Liver (tissue), 8 donors: ENCODE measurements at regions not wholly inside any gene's neighbourhood (a gene's known extent, or its start where the extent isn't known, plus 50 kb on each side); places are given as distances from the start of the nearest gene placed in this dataset.

ENCODE experiments used
- DNase-seq: peaks from one replicate; pipeline ENCODE4 v3.0.0-alpha.2; 2017; ENCODE audit warnings: low spot score
- H3K27ac ChIP-seq, 2 donors: one replicate each; pipeline ENCODE4 v1.7.0; 2013; ENCODE audit warnings: inconsistent platforms in 2 of 2, low read length in 2 of 2, control low read depth in 1 of 2, low read depth in 1 of 2, mild to moderate bottlenecking in 1 of 2
- H3K27me3 ChIP-seq, 4 donors: one replicate each; pipeline versions ENCODE4 v1.6.1 to v1.7.0; 2013; ENCODE audit warnings: low read length in 3 of 4, inconsistent platforms in 1 of 4, mild to moderate bottlenecking in 1 of 4, moderate library complexity in 1 of 4; ENCODE audit not compliant: control insufficient read depth in 4 of 4, insufficient read depth in 4 of 4
- H3K36me3 ChIP-seq, 4 donors: one replicate each; pipeline versions ENCODE4 v1.6.1 to v1.7.0; 2013; ENCODE audit warnings: low read length in 3 of 4, mild to moderate bottlenecking in 3 of 4, low read depth in 1 of 4, moderate library complexity in 1 of 4; ENCODE audit not compliant: control insufficient read depth in 4 of 4, insufficient read depth in 3 of 4
- H3K4me1 ChIP-seq, 4 donors: one replicate each; pipeline versions ENCODE4 v1.6.1 to v1.7.0; 2013; ENCODE audit warnings: low read length in 3 of 4, mild to moderate bottlenecking in 3 of 4, moderate library complexity in 1 of 4; ENCODE audit not compliant: control insufficient read depth in 4 of 4, insufficient read depth in 4 of 4
- H3K4me3 ChIP-seq, 3 donors: one replicate each; pipeline versions ENCODE4 v1.6.1 to v1.7.0; 2013; ENCODE audit warnings: low read length in 3 of 3, control low read depth in 1 of 3, low read depth in 1 of 3, mild to moderate bottlenecking in 1 of 3
- H3K9ac ChIP-seq, 2 donors: one replicate each; pipeline ENCODE4 v1.7.0; 2013; ENCODE audit warnings: low read length in 2 of 2, mild to moderate bottlenecking in 2 of 2, moderate library complexity in 2 of 2, control low read depth in 1 of 2, low read depth in 1 of 2
- H3K9me3 ChIP-seq, 4 donors: one replicate each; pipeline versions ENCODE4 v1.6.1 to v1.7.0; 2013; ENCODE audit warnings: low read length in 3 of 4; ENCODE audit not compliant: control insufficient read depth in 4 of 4
- EGR1 ChIP-seq, 2 donors: IDR thresholded peaks; 2 replicates each; pipeline ENCODE4 v1.6.1; 2016 to 2018; ENCODE audit warnings: antibody characterized with exemption in 2 of 2, low read depth in 2 of 2
- FOXA1 ChIP-seq: IDR thresholded peaks from 2 replicates; pipeline ENCODE4 v1.6.1; 2016; ENCODE audit warnings: antibody characterized with exemption
- FOXA2 ChIP-seq: IDR thresholded peaks from 2 replicates; pipeline ENCODE4 v1.6.1; 2016; ENCODE audit warnings: antibody characterized with exemption
- GABPA ChIP-seq, 2 donors: IDR thresholded peaks in 1 of 2; conservative IDR thresholded peaks in 1 of 2; 2 replicates each; pipeline ENCODE4 v1.6.1; 2016; ENCODE audit warnings: antibody characterized with exemption in 2 of 2, mild to moderate bottlenecking in 1 of 2, moderate library complexity in 1 of 2
- HNF4A ChIP-seq, 2 donors: conservative IDR thresholded peaks; 2 replicates each; pipeline ENCODE4 v1.6.1; 2016; ENCODE audit warnings: antibody characterized with exemption in 2 of 2, mild to moderate bottlenecking in 2 of 2
- HNF4G ChIP-seq: IDR thresholded peaks from 2 replicates; pipeline ENCODE4 v1.6.1; 2016; ENCODE audit warnings: antibody characterized with exemption
- JUND ChIP-seq, 2 donors: IDR thresholded peaks; 2 replicates each; pipeline ENCODE4 v1.6.1; 2016; ENCODE audit warnings: antibody characterized with exemption in 2 of 2
- NR2F2 ChIP-seq: IDR thresholded peaks from 2 replicates; pipeline ENCODE4 v1.6.1; 2016; ENCODE audit warnings: antibody characterized with exemption
- RXRA ChIP-seq, 2 donors: IDR thresholded peaks; 2 replicates each; pipeline ENCODE4 v1.6.1; 2017 to 2018; ENCODE audit warnings: antibody characterized with exemption in 2 of 2, mild to moderate bottlenecking in 1 of 2
- SP1 ChIP-seq: IDR thresholded peaks from 2 replicates; pipeline ENCODE4 v1.6.1; 2018; ENCODE audit warnings: antibody characterized with exemption, mild to moderate bottlenecking
- WGBS: extraction: QIAGEN DNeasy Blood & Tissue Kit; methylation state at CpG from one replicate; pipeline ENCODE4 v1.1.7; 2013; 5-methylcytosine and 5-hydroxymethylcytosine counted together
- TF ChIP-seq, protein P1 (sequence below): IDR thresholded peaks from 2 replicates; pipeline ENCODE4 v1.6.1; 2016; ENCODE audit warnings: antibody characterized with exemption, mild to moderate bottlenecking
- TF ChIP-seq, protein P2 (sequence below): fragments of 150-350 bp; IDR thresholded peaks from 2 replicates; pipeline ENCODE4 v1.5.1; 2017; ENCODE audit warnings: improper control_type of control experiment, low read depth, low read length; ENCODE audit not compliant: missing input control
- TF ChIP-seq, protein P3 (sequence below): IDR thresholded peaks from 2 replicates; pipeline ENCODE4 v1.6.1; 2016; ENCODE audit warnings: antibody characterized with exemption
- TF ChIP-seq, protein P4 (sequence below): IDR thresholded peaks from 2 replicates; pipeline ENCODE4 v1.6.1; 2016; ENCODE audit warnings: antibody characterized with exemption
- TF ChIP-seq, protein P5 (sequence below): IDR thresholded peaks from 2 replicates; pipeline ENCODE4 v1.6.1; 2016; ENCODE audit warnings: antibody characterized with exemption
- donor health status: healthy.
- donor health status: healthy.
- donor health status: healthy.
- donor health status: healthy.
- donor health status: healthy.

DNA sequence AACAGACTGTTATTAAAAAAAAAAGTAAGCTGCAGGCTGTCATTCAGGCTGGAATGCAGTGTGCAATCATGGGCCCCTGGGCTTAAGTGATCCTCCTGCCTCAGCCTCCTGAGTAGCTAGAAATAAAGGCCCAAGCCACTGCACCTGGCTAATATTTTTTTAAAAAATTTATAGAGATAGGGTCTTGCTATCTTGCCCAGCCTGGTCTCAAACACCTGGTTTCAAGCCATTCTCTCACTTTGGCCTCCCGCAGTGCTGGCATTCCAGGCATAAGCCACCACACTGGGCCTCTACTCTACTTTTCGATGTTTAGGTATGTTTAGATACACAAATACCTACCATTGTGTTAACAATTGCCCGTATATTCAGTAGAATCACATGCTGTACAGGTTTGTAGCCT lies 270.4 kb upstream of the PRKCQ start:
- no peak overlapping the region for H3K9ac ChIP-seq
- no peaks in the 10 kb centered on the region for H3K27me3 ChIP-seq
- no peak for TF ChIP-seq HNF4G
- TF ChIP-seq, protein P1, sequence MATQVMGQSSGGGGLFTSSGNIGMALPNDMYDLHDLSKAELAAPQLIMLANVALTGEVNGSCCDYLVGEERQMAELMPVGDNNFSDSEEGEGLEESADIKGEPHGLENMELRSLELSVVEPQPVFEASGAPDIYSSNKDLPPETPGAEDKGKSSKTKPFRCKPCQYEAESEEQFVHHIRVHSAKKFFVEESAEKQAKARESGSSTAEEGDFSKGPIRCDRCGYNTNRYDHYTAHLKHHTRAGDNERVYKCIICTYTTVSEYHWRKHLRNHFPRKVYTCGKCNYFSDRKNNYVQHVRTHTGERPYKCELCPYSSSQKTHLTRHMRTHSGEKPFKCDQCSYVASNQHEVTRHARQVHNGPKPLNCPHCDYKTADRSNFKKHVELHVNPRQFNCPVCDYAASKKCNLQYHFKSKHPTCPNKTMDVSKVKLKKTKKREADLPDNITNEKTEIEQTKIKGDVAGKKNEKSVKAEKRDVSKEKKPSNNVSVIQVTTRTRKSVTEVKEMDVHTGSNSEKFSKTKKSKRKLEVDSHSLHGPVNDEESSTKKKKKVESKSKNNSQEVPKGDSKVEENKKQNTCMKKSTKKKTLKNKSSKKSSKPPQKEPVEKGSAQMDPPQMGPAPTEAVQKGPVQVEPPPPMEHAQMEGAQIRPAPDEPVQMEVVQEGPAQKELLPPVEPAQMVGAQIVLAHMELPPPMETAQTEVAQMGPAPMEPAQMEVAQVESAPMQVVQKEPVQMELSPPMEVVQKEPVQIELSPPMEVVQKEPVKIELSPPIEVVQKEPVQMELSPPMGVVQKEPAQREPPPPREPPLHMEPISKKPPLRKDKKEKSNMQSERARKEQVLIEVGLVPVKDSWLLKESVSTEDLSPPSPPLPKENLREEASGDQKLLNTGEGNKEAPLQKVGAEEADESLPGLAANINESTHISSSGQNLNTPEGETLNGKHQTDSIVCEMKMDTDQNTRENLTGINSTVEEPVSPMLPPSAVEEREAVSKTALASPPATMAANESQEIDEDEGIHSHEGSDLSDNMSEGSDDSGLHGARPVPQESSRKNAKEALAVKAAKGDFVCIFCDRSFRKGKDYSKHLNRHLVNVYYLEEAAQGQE, result no peak
- no peak for TF ChIP-seq JUND (IDR thresholded peaks at IDR 0.05)
- TF ChIP-seq, protein P2, sequence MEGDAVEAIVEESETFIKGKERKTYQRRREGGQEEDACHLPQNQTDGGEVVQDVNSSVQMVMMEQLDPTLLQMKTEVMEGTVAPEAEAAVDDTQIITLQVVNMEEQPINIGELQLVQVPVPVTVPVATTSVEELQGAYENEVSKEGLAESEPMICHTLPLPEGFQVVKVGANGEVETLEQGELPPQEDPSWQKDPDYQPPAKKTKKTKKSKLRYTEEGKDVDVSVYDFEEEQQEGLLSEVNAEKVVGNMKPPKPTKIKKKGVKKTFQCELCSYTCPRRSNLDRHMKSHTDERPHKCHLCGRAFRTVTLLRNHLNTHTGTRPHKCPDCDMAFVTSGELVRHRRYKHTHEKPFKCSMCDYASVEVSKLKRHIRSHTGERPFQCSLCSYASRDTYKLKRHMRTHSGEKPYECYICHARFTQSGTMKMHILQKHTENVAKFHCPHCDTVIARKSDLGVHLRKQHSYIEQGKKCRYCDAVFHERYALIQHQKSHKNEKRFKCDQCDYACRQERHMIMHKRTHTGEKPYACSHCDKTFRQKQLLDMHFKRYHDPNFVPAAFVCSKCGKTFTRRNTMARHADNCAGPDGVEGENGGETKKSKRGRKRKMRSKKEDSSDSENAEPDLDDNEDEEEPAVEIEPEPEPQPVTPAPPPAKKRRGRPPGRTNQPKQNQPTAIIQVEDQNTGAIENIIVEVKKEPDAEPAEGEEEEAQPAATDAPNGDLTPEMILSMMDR, result no peak
- TF ChIP-seq GABPA (IDR thresholded peaks at IDR 0.05 in 1 of 2, conservative IDR thresholded peaks at IDR 0.05 in 1 of 2), result no peak
- TF ChIP-seq, protein P3, sequence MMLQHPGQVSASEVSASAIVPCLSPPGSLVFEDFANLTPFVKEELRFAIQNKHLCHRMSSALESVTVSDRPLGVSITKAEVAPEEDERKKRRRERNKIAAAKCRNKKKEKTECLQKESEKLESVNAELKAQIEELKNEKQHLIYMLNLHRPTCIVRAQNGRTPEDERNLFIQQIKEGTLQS, result no peak
- no peak for TF ChIP-seq SP1
- TF ChIP-seq RXRA (IDR thresholded peaks at IDR 0.05), result no peak
- TF ChIP-seq, protein P4, sequence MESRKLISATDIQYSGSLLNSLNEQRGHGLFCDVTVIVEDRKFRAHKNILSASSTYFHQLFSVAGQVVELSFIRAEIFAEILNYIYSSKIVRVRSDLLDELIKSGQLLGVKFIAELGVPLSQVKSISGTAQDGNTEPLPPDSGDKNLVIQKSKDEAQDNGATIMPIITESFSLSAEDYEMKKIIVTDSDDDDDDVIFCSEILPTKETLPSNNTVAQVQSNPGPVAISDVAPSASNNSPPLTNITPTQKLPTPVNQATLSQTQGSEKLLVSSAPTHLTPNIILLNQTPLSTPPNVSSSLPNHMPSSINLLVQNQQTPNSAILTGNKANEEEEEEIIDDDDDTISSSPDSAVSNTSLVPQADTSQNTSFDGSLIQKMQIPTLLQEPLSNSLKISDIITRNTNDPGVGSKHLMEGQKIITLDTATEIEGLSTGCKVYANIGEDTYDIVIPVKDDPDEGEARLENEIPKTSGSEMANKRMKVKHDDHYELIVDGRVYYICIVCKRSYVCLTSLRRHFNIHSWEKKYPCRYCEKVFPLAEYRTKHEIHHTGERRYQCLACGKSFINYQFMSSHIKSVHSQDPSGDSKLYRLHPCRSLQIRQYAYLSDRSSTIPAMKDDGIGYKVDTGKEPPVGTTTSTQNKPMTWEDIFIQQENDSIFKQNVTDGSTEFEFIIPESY, result no peak
- 88% methylated on average over 3 of the region's 3 CpGs for WGBS
- H3K27ac ChIP-seq, result no peak overlapping the region
- no peak overlapping the region for H3K4me3 ChIP-seq
- H3K4me1 ChIP-seq, result no peaks in the 10 kb centered on the region
- H3K36me3 ChIP-seq, result no peaks in the 10 kb centered on the region
- no peaks in the 10 kb centered on the region for H3K9me3 ChIP-seq
- no peak for DNase-seq

DNA sequence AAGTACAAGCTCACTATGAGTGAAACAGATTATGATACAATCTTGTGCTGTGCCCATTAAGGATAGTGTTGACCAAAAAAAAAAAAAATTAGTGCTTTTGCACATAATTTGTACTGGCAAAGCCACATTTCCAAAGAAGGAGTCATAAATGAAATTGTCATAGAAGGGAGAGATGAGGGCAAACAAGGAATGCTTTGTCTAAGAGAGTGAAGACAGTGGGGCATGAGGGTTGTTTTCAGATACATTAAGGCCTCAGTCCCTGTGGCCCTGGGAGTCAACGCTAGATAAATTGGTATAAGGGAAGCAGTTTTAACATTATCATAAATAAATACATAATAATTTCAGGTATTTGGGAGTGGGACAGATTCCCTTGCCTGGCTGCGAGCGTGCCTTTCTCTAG lies 267.5 kb upstream of the PRKCQ start:
- H3K4me1 ChIP-seq, result no peaks in the 10 kb centered on the region
- DNase-seq, result no peak
- no peak overlapping the region for H3K9ac ChIP-seq
- H3K27ac ChIP-seq, result no peak overlapping the region
- no peaks in the 10 kb centered on the region for H3K27me3 ChIP-seq
- H3K36me3 ChIP-seq, result no peaks in the 10 kb centered on the region
- 94% methylated on average over 3 of the region's 3 CpGs for WGBS
- H3K4me3 ChIP-seq, result no peak overlapping the region
- peaks cover 0 to 6% (median under 1%) of the 10 kb centered on the region in 4 donors for H3K9me3 ChIP-seq
- TF ChIP-seq GABPA (IDR thresholded peaks at IDR 0.05 in 1 of 2, conservative IDR thresholded peaks at IDR 0.05 in 1 of 2), result no peak
- TF ChIP-seq NR2F2, result no peak
- TF ChIP-seq, protein P5, sequence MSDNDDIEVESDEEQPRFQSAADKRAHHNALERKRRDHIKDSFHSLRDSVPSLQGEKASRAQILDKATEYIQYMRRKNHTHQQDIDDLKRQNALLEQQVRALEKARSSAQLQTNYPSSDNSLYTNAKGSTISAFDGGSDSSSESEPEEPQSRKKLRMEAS, result no peak
- no peak for TF ChIP-seq SP1
- no peak for TF ChIP-seq HNF4A (conservative IDR thresholded peaks at IDR 0.05)
- TF ChIP-seq, protein P4, result no peak
- TF ChIP-seq, protein P2, result no peak
- TF ChIP-seq EGR1 (IDR thresholded peaks at IDR 0.05; ENCODE audit: low read depth in 2 of 2), result no peak
- TF ChIP-seq HNF4G, result no peak
- no peak for TF ChIP-seq FOXA2
- TF ChIP-seq FOXA1, result no peak
- no peak for TF ChIP-seq JUND (IDR thresholded peaks at IDR 0.05)
- TF ChIP-seq, protein P3, result no peak
